GM23338 (cell line): ENCODE measurements at regions not wholly inside any gene's neighbourhood (a gene's known extent, or its start where the extent isn't known, plus 50 kb on each side); places are given as distances from the start of the nearest gene placed in this dataset.

Experiments
- ATAC-seq: fragments of 200-7000 bp; cut with Tn5 transposase; 3 replicates; pipeline ENCODE4 v1.9.1; 2020
- DNase-seq: peaks from one replicate; pipeline ENCODE4 v3.0.0-alpha.2; 2015; ENCODE audit warnings: low spot score
- H2AFZ ChIP-seq: fragments of 200-600 bp; sonication (generic); 2 replicates; pipeline ENCODE4 v1.8.0; 2016; ENCODE audit warnings: antibody characterized with exemption, mild to moderate bottlenecking, moderate library complexity
- H3F3A ChIP-seq: fragments of 200-600 bp; sonication (generic); replicated peaks from 2 replicates; pipeline ENCODE4 v1.8.0; 2017; ENCODE audit warnings: antibody characterized with exemption, mixed run types, low read depth
- H3K27ac ChIP-seq: fragments of 200-600 bp; sonication (generic); 2 replicates; pipeline ENCODE4 v1.6.1; 2016; ENCODE audit warnings: low read depth
- H3K27me3 ChIP-seq: fragments of 200-600 bp; sonication (generic); 2 replicates; pipeline ENCODE4 v1.8.0; 2016; ENCODE audit warnings: mild to moderate bottlenecking, mixed run types, moderate library complexity; ENCODE audit not compliant: insufficient read depth
- H3K36me3 ChIP-seq: fragments of 200-600 bp; sonication (generic); 2 replicates; pipeline ENCODE4 v1.8.0; 2016; ENCODE audit warnings: mild to moderate bottlenecking; ENCODE audit not compliant: insufficient read depth
- H3K4me1 ChIP-seq: fragments of 200-600 bp; sonication (generic); 2 replicates; pipeline ENCODE4 v1.8.0; 2016; ENCODE audit warnings: mild to moderate bottlenecking, moderate library complexity; ENCODE audit not compliant: insufficient read depth
- H3K4me2 ChIP-seq: fragments of 200-600 bp; sonication (generic); 2 replicates; pipeline ENCODE4 v1.7.1; 2017; ENCODE audit warnings: mixed run types
- H3K4me3 ChIP-seq: fragments of 200-600 bp; sonication (generic); 2 replicates; pipeline ENCODE4 v1.6.1; 2016; ENCODE audit warnings: mixed run types
- H3K79me2 ChIP-seq: fragments of 200-600 bp; sonication (generic); replicated peaks from 2 replicates; pipeline ENCODE4 v1.8.0; 2017; ENCODE audit warnings: mild to moderate bottlenecking; ENCODE audit not compliant: insufficient read depth
- H3K9me2 ChIP-seq: fragments of 200-600 bp; sonication (generic); 2 replicates; pipeline ENCODE4 v1.8.0; 2017; ENCODE audit not compliant: insufficient read depth
- H4K20me1 ChIP-seq: fragments of 200-600 bp; sonication (generic); replicated peaks from 2 replicates; pipeline ENCODE4 v1.8.0; 2017; ENCODE audit warnings: mild to moderate bottlenecking; ENCODE audit not compliant: insufficient read depth
- H3K27ac Mint-ChIP-seq: 2 replicates; pipeline ENCODE4 v1.8.0; 2020; ENCODE audit warnings: inconsistent platforms, mild to moderate bottlenecking, moderate library complexity, mixed read lengths
- H3K27me3 Mint-ChIP-seq: 3 replicates; pipeline ENCODE4 v1.8.0; 2022; ENCODE audit warnings: low read depth, mild to moderate bottlenecking, moderate library complexity, mixed read lengths, inconsistent platforms; ENCODE audit not compliant: insufficient read depth, poor library complexity
- H3K36me3 Mint-ChIP-seq: 3 replicates; pipeline ENCODE4 v1.8.0; 2021; ENCODE audit warnings: low read depth, mild to moderate bottlenecking, inconsistent platforms, moderate library complexity, mixed read lengths
- H3K4me1 Mint-ChIP-seq: 3 replicates; pipeline ENCODE4 v1.8.0; 2020; ENCODE audit warnings: mild to moderate bottlenecking, inconsistent platforms, mixed read lengths
- H3K4me3 Mint-ChIP-seq: 3 replicates; pipeline ENCODE4 v1.8.0; 2021; ENCODE audit warnings: moderate library complexity, mild to moderate bottlenecking, inconsistent platforms, mixed read lengths
- H3K9me3 Mint-ChIP-seq: 3 replicates; pipeline ENCODE4 v1.8.0; 2020; ENCODE audit warnings: moderate library complexity, mild to moderate bottlenecking, inconsistent platforms, mixed read lengths
- CREB1 ChIP-seq: fragments of 250-450 bp; sonication (Bioruptor Pico); IDR thresholded peaks from 2 replicates; pipeline ENCODE4 v1.5.0; 2020; ENCODE audit warnings: low read depth, mild to moderate bottlenecking, moderate library complexity
- CTCF ChIP-seq, 2 experiments: fragments of 200-600 bp in 1 of 2; sonication (generic) in 1 of 2; conservative IDR thresholded peaks; 2 replicates each; pipeline versions ENCODE4 v1.5.1 to v1.6.1; 2016 to 2017; ENCODE audit warnings: antibody characterized with exemption in 2 of 2, low read depth in 2 of 2, mild to moderate bottlenecking in 2 of 2, moderate library complexity in 1 of 2
- ETS1 ChIP-seq: IDR thresholded peaks from 2 replicates; pipeline ENCODE4 v1.6.1; 2016; ENCODE audit warnings: antibody characterized with exemption
- EZH2 ChIP-seq: fragments of 200-600 bp; sonication (generic); IDR thresholded peaks from one replicate; pipeline ENCODE4 v1.8.0; 2017; ENCODE audit warnings: antibody characterized with exemption, mild to moderate bottlenecking, low read depth; ENCODE audit not compliant: unreplicated experiment
- EZH2phosphoT487 ChIP-seq: fragments of 200-600 bp; sonication (generic); IDR thresholded peaks from one replicate; pipeline ENCODE4 v1.8.1; 2018; ENCODE audit warnings: antibody characterized with exemption; ENCODE audit not compliant: unreplicated experiment
- JUNB ChIP-seq: IDR thresholded peaks from one replicate; pipeline ENCODE4 v1.6.1; 2016; ENCODE audit warnings: antibody characterized with exemption; ENCODE audit not compliant: unreplicated experiment
- NANOG ChIP-seq: IDR thresholded peaks from 2 replicates; pipeline ENCODE4 v1.6.1; 2016; ENCODE audit warnings: antibody characterized with exemption, borderline replicate concordance
- POLR2AphosphoS5 ChIP-seq: IDR thresholded peaks from 2 replicates; pipeline ENCODE4 v1.6.1; 2016; ENCODE audit warnings: antibody characterized with exemption, low read depth
- REST ChIP-seq: IDR thresholded peaks from one replicate; pipeline ENCODE4 v1.6.1; 2018; ENCODE audit warnings: antibody characterized with exemption; ENCODE audit not compliant: unreplicated experiment
- STAT1 ChIP-seq: IDR thresholded peaks from one replicate; pipeline ENCODE4 v1.6.1; 2016; ENCODE audit warnings: antibody characterized with exemption; ENCODE audit not compliant: unreplicated experiment
- ZNF114 ChIP-seq: fragments of 250-450 bp; sonication (Bioruptor Pico); IDR thresholded peaks from 2 replicates; pipeline ENCODE4 v1.5.0; 2020; ENCODE audit warnings: mild to moderate bottlenecking, moderate library complexity
- ZNF331 ChIP-seq: fragments of 250-450 bp; sonication (Bioruptor Pico); IDR thresholded peaks from 2 replicates; pipeline ENCODE4 v1.5.0; 2020; ENCODE audit warnings: low read depth, mild to moderate bottlenecking, moderate library complexity
- ZNF462 ChIP-seq: fragments of 250-450 bp; sonication (Bioruptor Pico); IDR thresholded peaks from 2 replicates; pipeline ENCODE4 v1.5.0; 2020; ENCODE audit warnings: mild to moderate bottlenecking, moderate library complexity

GRCh38 chr12:102757882-102758226 lies 159.2 kb downstream of the PAH start:
- no peaks in the 10 kb centered on the region for H3K27me3 ChIP-seq
- H3K4me3 Mint-ChIP-seq: no peak overlapping the region
- no peaks in the 10 kb centered on the region for H3K79me2 ChIP-seq
- H3K27me3 Mint-ChIP-seq: no peaks in the 10 kb centered on the region
- H2AFZ ChIP-seq: no peak overlapping the region
- H3K4me2 ChIP-seq: no peak overlapping the region
- no peak for ATAC-seq
- no peak overlapping the region for H3K4me3 ChIP-seq
- DNase-seq: no peak
- no peaks in the 10 kb centered on the region for H3K9me3 Mint-ChIP-seq
- H3K27ac Mint-ChIP-seq: no peak overlapping the region
- no peaks in the 10 kb centered on the region for H3K4me1 ChIP-seq
- peaks cover 8% of the 10 kb centered on the region; the same call in 2 of the 3 replicates for H3K4me1 Mint-ChIP-seq
- TF ChIP-seq STAT1: no peak
- TF ChIP-seq ZNF114 (CRISPR knock-in tag): no peak
- no peak for TF ChIP-seq NANOG
- no peak for TF ChIP-seq REST
- no peak for TF ChIP-seq ZNF462 (CRISPR knock-in tag)
- no peak for TF ChIP-seq POLR2AphosphoS5
- TF ChIP-seq JUNB: no peak
- no peak for TF ChIP-seq ZNF331 (CRISPR knock-in tag)
- TF ChIP-seq ETS1: no peak
- no peak for TF ChIP-seq EZH2
- TF ChIP-seq CREB1 (CRISPR knock-in tag): no peak
- no peak for TF ChIP-seq CTCF (conservative IDR thresholded peaks at IDR 0.05; ENCODE audit: low read depth in 2 of 2)
- no peak for TF ChIP-seq EZH2phosphoT487
- no peak overlapping the region for H3K27ac ChIP-seq
- peaks cover 7% of the 10 kb centered on the region; the same call in 1 of the 2 replicates for H3K9me2 ChIP-seq
- no peaks in the 10 kb centered on the region for H4K20me1 ChIP-seq
- H3K36me3 Mint-ChIP-seq: no peaks in the 10 kb centered on the region
- no peaks in the 10 kb centered on the region for H3F3A ChIP-seq
- H3K36me3 ChIP-seq: no peaks in the 10 kb centered on the region
